MM.1S (cell line): ENCODE measurements at regions not wholly inside any gene's neighbourhood (a gene's known extent, or its start where the extent isn't known, plus 50 kb on each side); places are given as distances from the start of the nearest gene placed in this dataset.

Source experiments
- DNase-seq: peaks from one replicate; pipeline ENCODE4 v3.0.0-alpha.2; 2015
- H2AFZ ChIP-seq: fragments of 300-600 bp; sonication (generic); 2 replicates; pipeline ENCODE4 v1.6.0; 2016; ENCODE audit warnings: antibody characterized with exemption, low read length
- H3F3A ChIP-seq: fragments of 300-600 bp; sonication (generic); 2 replicates; pipeline ENCODE4 v1.6.1; 2016; ENCODE audit warnings: mild to moderate bottlenecking, antibody characterized with exemption, low read length, moderate library complexity, mixed read lengths; ENCODE audit not compliant: insufficient read depth
- H3K27ac ChIP-seq: fragments of 300-600 bp; sonication (generic); 2 replicates; pipeline ENCODE4 v1.5.1; 2016; ENCODE audit warnings: mild to moderate bottlenecking, low read length
- H3K27me3 ChIP-seq: fragments of 300-600 bp; sonication (generic); replicated peaks from 2 replicates; pipeline ENCODE4 v1.6.0; 2016; ENCODE audit warnings: low read length; ENCODE audit not compliant: insufficient read depth
- H3K36me3 ChIP-seq: fragments of 300-600 bp; sonication (generic); replicated peaks from 2 replicates; pipeline ENCODE4 v1.6.1; 2016; ENCODE audit warnings: mild to moderate bottlenecking, low read length, mixed read lengths; ENCODE audit not compliant: insufficient read depth
- H3K4me1 ChIP-seq: fragments of 300-600 bp; sonication (generic); 2 replicates; pipeline ENCODE4 v1.6.1; 2016; ENCODE audit warnings: low read length, mixed read lengths
- H3K4me2 ChIP-seq: fragments of 300-600 bp; sonication (generic); 2 replicates; pipeline ENCODE4 v1.6.0; 2016; ENCODE audit warnings: low read depth, low read length
- H3K4me3 ChIP-seq: fragments of 300-600 bp; sonication (generic); 2 replicates; pipeline ENCODE4 v1.5.1; 2016; ENCODE audit warnings: low read length, mixed read lengths
- H3K79me2 ChIP-seq: fragments of 300-600 bp; sonication (generic); 2 replicates; pipeline ENCODE4 v1.6.1; 2016; ENCODE audit warnings: mixed run types, low read length, mixed read lengths
- H3K9ac ChIP-seq: fragments of 300-600 bp; sonication (generic); 2 replicates; pipeline ENCODE4 v1.6.1; 2016; ENCODE audit warnings: low read length, mixed read lengths
- H3K9me2 ChIP-seq: fragments of 300-600 bp; sonication (generic); replicated peaks from 2 replicates; pipeline ENCODE4 v1.6.1; 2016; ENCODE audit warnings: mild to moderate bottlenecking, low read length, mixed read lengths; ENCODE audit not compliant: insufficient read depth
- H3K9me3 ChIP-seq: fragments of 300-600 bp; sonication (generic); replicated peaks from 2 replicates; pipeline ENCODE4 v1.6.1; 2016; ENCODE audit warnings: mild to moderate bottlenecking, low read length, mixed read lengths; ENCODE audit not compliant: insufficient read depth
- H4K20me1 ChIP-seq: fragments of 300-600 bp; sonication (generic); 2 replicates; pipeline ENCODE4 v1.6.1; 2016; ENCODE audit warnings: mild to moderate bottlenecking, low read length, moderate library complexity, mixed read lengths; ENCODE audit not compliant: insufficient read depth
- CTCF ChIP-seq: fragments of 300-600 bp; sonication (generic); IDR thresholded peaks from 2 replicates; pipeline ENCODE4 v1.5.1; 2016; ENCODE audit warnings: antibody characterized with exemption, low read length, mixed read lengths
- EZH2 ChIP-seq: fragments of 300-600 bp; sonication (generic); optimal IDR thresholded peaks from 2 replicates; pipeline ENCODE3; 2017; ENCODE audit warnings: low read depth, mild to moderate bottlenecking, antibody characterized with exemption, low read length, mixed read lengths
- EZH2phosphoT487 ChIP-seq: fragments of 300-600 bp; sonication (generic); IDR thresholded peaks from 2 replicates; pipeline ENCODE4 v1.6.1; 2018; ENCODE audit warnings: antibody characterized with exemption, low read length

GRCh38 chr9:135294836-135295235 lies 184.7 kb upstream of the PPP1R26 start:
- no peaks in the 10 kb centered on the region for H4K20me1 ChIP-seq
- no peaks in the 10 kb centered on the region for H3K4me1 ChIP-seq
- no peak overlapping the region for H3K9ac ChIP-seq
- TF ChIP-seq EZH2phosphoT487 (no peak), EZH2 (no peak)
- H3K36me3 ChIP-seq: no peaks in the 10 kb centered on the region
- no peak for DNase-seq
- peaks cover 98% of the 10 kb centered on the region for H3K27me3 ChIP-seq
- no peak overlapping the region for H3K4me3 ChIP-seq
- no peak overlapping the region for H3K27ac ChIP-seq
- no peaks in the 10 kb centered on the region for H3K79me2 ChIP-seq
- H2AFZ ChIP-seq: no peak overlapping the region
- no peaks in the 10 kb centered on the region for H3K9me3 ChIP-seq
- no peaks in the 10 kb centered on the region for H3F3A ChIP-seq
- H3K9me2 ChIP-seq: no peaks in the 10 kb centered on the region
- no peak overlapping the region for H3K4me2 ChIP-seq

DNA sequence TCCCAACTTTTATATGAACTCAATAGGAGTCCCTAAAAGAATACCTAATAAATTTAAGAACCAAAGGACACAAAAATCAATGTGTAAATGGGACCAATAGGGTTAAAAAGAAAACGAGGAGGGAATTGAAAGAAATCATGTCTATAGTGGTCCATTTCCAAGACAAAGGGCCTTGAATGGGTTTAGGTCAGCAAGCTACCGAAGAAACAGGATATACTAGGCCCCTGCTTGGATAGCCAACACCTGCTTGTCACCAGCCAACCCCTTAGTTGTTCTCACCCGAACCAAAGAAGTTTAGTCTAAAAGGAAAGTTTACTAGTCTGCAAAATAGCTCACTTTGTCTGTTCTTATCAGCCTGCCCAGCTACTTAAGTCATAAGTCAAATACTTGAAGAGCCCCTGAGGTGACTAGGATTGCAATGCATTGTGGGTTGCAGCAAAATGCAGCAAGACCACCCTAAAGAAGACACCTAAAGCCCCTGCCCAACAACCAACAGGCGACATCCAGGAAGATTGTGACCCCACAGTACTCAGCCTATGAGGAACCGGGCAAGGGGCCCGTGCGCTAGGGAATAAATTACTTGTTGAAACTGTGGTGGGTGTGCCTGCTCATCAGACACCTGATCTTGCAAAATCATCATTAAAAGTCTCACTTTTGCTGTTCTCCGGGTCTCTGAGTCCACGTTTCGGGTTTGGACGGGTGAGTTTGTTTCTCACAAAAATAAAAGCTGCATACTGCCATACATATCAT lies 183.9 kb upstream of the PPP1R26 start:
- Histone ChIP-seq H3F3A (no peaks in the 10 kb centered on the region), H2AFZ (no peak overlapping the region), H3K4me2 (no peak overlapping the region), H3K27ac (no peak overlapping the region), H3K4me3 (no peak overlapping the region), H3K9me2 (no peaks in the 10 kb centered on the region), H3K9ac (no peak overlapping the region), H3K36me3 (no peaks in the 10 kb centered on the region), H3K4me1 (no peaks in the 10 kb centered on the region), H3K9me3 (no peaks in the 10 kb centered on the region), H3K79me2 (no peaks in the 10 kb centered on the region), H4K20me1 (no peaks in the 10 kb centered on the region), H3K27me3 (peaks cover 98% of the 10 kb centered on the region)
- DNase-seq: no peak
- no peak for TF ChIP-seq EZH2
- TF ChIP-seq CTCF: no peak
- TF ChIP-seq EZH2phosphoT487: no peak

- H3K4me3 ChIP-seq: no peak overlapping the region
- H3K9me2 ChIP-seq: no peaks in the 10 kb centered on the region
- no peaks in the 10 kb centered on the region for H3F3A ChIP-seq
- no peaks in the 10 kb centered on the region for H3K36me3 ChIP-seq
- H2AFZ ChIP-seq: no peak overlapping the region
- H3K4me2 ChIP-seq: no peak overlapping the region
- H3K79me2 ChIP-seq: no peaks in the 10 kb centered on the region
- H3K4me1 ChIP-seq: no peaks in the 10 kb centered on the region
- no peak for DNase-seq
- peaks cover 98% of the 10 kb centered on the region for H3K27me3 ChIP-seq
- no peaks in the 10 kb centered on the region for H4K20me1 ChIP-seq
- TF ChIP-seq CTCF (no peak), EZH2phosphoT487 (no peak), EZH2 (no peak)
- no peaks in the 10 kb centered on the region for H3K9me3 ChIP-seq
- no peak overlapping the region for H3K9ac ChIP-seq
- H3K27ac ChIP-seq: no peak overlapping the region
Measured at GRCh38 chr9:135296735-135297455, 182.7 kb upstream of the PPP1R26 start.
